ENCODE measurements at regions not wholly inside any gene's neighbourhood (a gene's known extent, or its start where the extent isn't known, plus 50 kb on each side); places are given as distances from the start of the nearest gene placed in this dataset.

DNA sequence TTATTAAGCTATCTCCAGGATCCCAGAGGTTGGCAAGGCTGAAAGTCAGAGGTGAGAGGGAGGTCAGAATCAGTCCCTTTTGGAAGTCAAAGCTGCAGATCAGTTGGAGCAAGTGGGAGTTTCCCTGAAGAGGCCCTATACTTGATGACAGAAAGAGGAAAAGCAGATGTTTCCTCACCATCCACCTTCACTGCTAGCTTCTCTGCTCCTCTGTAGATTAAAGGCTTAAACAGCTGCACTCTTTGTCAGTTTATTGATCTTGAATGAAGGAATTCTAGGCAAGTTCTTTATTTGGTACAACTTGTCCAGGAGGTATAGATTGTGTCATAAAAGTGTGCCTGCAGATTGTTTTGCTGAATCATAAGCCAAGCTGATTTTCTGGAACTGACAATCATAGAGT is 408.2 kb upstream of the TGFBR2 start (continued):
- TF ChIP-seq, protein P1, sequence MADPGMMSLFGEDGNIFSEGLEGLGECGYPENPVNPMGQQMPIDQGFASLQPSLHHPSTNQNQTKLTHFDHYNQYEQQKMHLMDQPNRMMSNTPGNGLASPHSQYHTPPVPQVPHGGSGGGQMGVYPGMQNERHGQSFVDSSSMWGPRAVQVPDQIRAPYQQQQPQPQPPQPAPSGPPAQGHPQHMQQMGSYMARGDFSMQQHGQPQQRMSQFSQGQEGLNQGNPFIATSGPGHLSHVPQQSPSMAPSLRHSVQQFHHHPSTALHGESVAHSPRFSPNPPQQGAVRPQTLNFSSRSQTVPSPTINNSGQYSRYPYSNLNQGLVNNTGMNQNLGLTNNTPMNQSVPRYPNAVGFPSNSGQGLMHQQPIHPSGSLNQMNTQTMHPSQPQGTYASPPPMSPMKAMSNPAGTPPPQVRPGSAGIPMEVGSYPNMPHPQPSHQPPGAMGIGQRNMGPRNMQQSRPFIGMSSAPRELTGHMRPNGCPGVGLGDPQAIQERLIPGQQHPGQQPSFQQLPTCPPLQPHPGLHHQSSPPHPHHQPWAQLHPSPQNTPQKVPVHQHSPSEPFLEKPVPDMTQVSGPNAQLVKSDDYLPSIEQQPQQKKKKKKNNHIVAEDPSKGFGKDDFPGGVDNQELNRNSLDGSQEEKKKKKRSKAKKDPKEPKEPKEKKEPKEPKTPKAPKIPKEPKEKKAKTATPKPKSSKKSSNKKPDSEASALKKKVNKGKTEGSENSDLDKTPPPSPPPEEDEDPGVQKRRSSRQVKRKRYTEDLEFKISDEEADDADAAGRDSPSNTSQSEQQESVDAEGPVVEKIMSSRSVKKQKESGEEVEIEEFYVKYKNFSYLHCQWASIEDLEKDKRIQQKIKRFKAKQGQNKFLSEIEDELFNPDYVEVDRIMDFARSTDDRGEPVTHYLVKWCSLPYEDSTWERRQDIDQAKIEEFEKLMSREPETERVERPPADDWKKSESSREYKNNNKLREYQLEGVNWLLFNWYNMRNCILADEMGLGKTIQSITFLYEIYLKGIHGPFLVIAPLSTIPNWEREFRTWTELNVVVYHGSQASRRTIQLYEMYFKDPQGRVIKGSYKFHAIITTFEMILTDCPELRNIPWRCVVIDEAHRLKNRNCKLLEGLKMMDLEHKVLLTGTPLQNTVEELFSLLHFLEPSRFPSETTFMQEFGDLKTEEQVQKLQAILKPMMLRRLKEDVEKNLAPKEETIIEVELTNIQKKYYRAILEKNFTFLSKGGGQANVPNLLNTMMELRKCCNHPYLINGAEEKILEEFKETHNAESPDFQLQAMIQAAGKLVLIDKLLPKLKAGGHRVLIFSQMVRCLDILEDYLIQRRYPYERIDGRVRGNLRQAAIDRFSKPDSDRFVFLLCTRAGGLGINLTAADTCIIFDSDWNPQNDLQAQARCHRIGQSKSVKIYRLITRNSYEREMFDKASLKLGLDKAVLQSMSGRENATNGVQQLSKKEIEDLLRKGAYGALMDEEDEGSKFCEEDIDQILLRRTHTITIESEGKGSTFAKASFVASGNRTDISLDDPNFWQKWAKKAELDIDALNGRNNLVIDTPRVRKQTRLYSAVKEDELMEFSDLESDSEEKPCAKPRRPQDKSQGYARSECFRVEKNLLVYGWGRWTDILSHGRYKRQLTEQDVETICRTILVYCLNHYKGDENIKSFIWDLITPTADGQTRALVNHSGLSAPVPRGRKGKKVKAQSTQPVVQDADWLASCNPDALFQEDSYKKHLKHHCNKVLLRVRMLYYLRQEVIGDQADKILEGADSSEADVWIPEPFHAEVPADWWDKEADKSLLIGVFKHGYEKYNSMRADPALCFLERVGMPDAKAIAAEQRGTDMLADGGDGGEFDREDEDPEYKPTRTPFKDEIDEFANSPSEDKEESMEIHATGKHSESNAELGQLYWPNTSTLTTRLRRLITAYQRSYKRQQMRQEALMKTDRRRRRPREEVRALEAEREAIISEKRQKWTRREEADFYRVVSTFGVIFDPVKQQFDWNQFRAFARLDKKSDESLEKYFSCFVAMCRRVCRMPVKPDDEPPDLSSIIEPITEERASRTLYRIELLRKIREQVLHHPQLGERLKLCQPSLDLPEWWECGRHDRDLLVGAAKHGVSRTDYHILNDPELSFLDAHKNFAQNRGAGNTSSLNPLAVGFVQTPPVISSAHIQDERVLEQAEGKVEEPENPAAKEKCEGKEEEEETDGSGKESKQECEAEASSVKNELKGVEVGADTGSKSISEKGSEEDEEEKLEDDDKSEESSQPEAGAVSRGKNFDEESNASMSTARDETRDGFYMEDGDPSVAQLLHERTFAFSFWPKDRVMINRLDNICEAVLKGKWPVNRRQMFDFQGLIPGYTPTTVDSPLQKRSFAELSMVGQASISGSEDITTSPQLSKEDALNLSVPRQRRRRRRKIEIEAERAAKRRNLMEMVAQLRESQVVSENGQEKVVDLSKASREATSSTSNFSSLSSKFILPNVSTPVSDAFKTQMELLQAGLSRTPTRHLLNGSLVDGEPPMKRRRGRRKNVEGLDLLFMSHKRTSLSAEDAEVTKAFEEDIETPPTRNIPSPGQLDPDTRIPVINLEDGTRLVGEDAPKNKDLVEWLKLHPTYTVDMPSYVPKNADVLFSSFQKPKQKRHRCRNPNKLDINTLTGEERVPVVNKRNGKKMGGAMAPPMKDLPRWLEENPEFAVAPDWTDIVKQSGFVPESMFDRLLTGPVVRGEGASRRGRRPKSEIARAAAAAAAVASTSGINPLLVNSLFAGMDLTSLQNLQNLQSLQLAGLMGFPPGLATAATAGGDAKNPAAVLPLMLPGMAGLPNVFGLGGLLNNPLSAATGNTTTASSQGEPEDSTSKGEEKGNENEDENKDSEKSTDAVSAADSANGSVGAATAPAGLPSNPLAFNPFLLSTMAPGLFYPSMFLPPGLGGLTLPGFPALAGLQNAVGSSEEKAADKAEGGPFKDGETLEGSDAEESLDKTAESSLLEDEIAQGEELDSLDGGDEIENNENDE (IDR thresholded peaks at IDR 0.05; ENCODE audit: insufficient replicate concordance, low read length) = no peak
- no peak for TF ChIP-seq NRF1 (IDR thresholded peaks at IDR 0.05; ENCODE audit: low read depth, low read length)
- no peak for TF ChIP-seq ZNF274 (IDR thresholded peaks at IDR 0.05; ENCODE audit: borderline replicate concordance, extremely low read depth, low read length)
- TF ChIP-seq FOSL1 (IDR thresholded peaks at IDR 0.05; ENCODE audit: insufficient read depth, low read depth, low read length) = no peak
- no peak for TF ChIP-seq HDAC2 (IDR thresholded peaks at IDR 0.05; ENCODE audit: borderline replicate concordance in 1 of 2, low read depth in 2 of 2, low read length in 2 of 2)
- TF ChIP-seq POLR2A (IDR thresholded peaks at IDR 0.05; ENCODE audit: control extremely low read depth in 1 of 2, low read depth in 2 of 2, low read length in 2 of 2) = no peak
- TF ChIP-seq RAD21 (IDR thresholded peaks at IDR 0.05 in 1 of 2, conservative IDR thresholded peaks at IDR 0.05 in 1 of 2; ENCODE audit: low read depth in 2 of 2, low read length in 2 of 2) = no peak
- TF ChIP-seq SP1 (IDR thresholded peaks at IDR 0.05; ENCODE audit: low read depth, low read length) = no peak
- TF ChIP-seq ASH2L (IDR thresholded peaks at IDR 0.05; ENCODE audit: low read length) = no peak
- TF ChIP-seq TAF7 (optimal IDR thresholded peaks at IDR 0.05; ENCODE audit: borderline replicate concordance, low read depth, low read length) = no peak
